GDM1 (cell line): ENCODE measurements at regions not wholly inside any gene's neighbourhood (a gene's known extent, or its start where the extent isn't known, plus 50 kb on each side); places are given as distances from the start of the nearest gene placed in this dataset.

ENCODE experiments used
- DNase-seq: peaks from one replicate; lab custom pipeline; 2025; lab: John Stamatoyannopoulos, UW

GRCh38 chrX:139120760-139121159 is 409.2 kb upstream of the FGF13 start:
- DNase-seq: no peak

- DNase-seq: no peak
Observed at GRCh38 chrX:139113708-139114107, 402.2 kb upstream of the FGF13 start.

- DNase-seq: no peak
Observed at GRCh38 chrX:139112432-139112831, 400.9 kb upstream of the FGF13 start.

- DNase-seq: no peak
Observed at GRCh38 chrX:139106069-139106468, 394.6 kb upstream of the FGF13 start.

- DNase-seq: no peak
Observed at GRCh38 chrX:139094671-139095592, 383.4 kb upstream of the FGF13 start.

GRCh38 chrX:139093201-139093600 is 381.7 kb upstream of the FGF13 start:
- DNase-seq: no peak

GRCh38 chrX:139091878-139092277 is 380.4 kb upstream of the FGF13 start:
- no peak for DNase-seq

- DNase-seq: no peak
Observed at GRCh38 chrX:139091066-139091465, 379.5 kb upstream of the FGF13 start.

- no peak for DNase-seq
Observed at GRCh38 chrX:139086246-139086645, 374.7 kb upstream of the FGF13 start.

GRCh38 chrX:139085404-139085803 is 373.9 kb upstream of the FGF13 start:
- DNase-seq: no peak

- no peak for DNase-seq
Observed at GRCh38 chrX:139083191-139083590, 371.7 kb upstream of the FGF13 start.

GRCh38 chrX:139081965-139082364 is 370.4 kb upstream of the FGF13 start:
- no peak for DNase-seq

- DNase-seq: no peak
Observed at GRCh38 chrX:139079789-139080188, 368.3 kb upstream of the FGF13 start.

- DNase-seq: no peak
Observed at GRCh38 chrX:139078761-139079280, 367.3 kb upstream of the FGF13 start.

GRCh38 chrX:139078342-139078741 is 366.8 kb upstream of the FGF13 start:
- DNase-seq: no peak

- no peak for DNase-seq
Observed at GRCh38 chrX:139077281-139078250, 366.0 kb upstream of the FGF13 start.

GRCh38 chrX:139063364-139063763 is 351.8 kb upstream of the FGF13 start:
- no peak for DNase-seq

- no peak for DNase-seq
Observed at GRCh38 chrX:139058831-139059495, 347.4 kb upstream of the FGF13 start.

GRCh38 chrX:139052461-139052860 is 340.9 kb upstream of the FGF13 start:
- no peak for DNase-seq

- no peak for DNase-seq
Observed at GRCh38 chrX:139049465-139049864, 337.9 kb upstream of the FGF13 start.

GRCh38 chrX:139044680-139045079 is 333.2 kb upstream of the FGF13 start:
- DNase-seq: no peak

- DNase-seq: no peak
Observed at GRCh38 chrX:139039041-139039440, 327.5 kb upstream of the FGF13 start.
